NOMO-1 treated with DMSO at 0.1 percent for 48 hours (cell line): ENCODE measurements at regions not wholly inside any gene's neighbourhood (a gene's known extent, or its start where the extent isn't known, plus 50 kb on each side); places are given as distances from the start of the nearest gene placed in this dataset.

Source experiments
- DNase-seq: peaks from one replicate; lab custom pipeline; 2025; ENCODE audit not compliant: unreplicated experiment; lab: John Stamatoyannopoulos, UW

DNA sequence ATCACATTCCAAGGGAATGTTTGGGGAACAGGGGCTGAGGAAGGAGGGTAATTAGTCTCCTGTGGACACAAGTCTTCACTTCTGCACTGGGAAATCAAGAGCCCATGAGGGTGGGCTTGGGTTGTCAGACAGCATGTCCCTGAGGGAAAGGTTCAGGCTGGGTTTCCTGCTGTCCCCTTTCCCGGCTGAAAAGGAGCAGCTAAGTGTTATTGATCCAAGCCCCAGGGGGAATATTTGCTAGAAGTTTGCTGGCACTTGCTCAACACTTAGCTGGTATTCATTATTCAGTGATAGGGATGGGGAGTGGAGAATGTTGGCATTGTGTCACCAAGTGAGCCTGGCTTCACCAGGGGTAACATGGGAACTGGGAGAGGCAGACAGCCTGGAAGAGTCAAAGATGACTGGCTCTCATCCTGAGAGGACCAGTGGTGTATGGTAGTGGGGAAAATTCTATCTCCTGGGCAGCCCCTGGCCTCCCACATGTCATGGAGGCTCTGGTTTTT is 344.4 kb upstream of the PODXL start:
- no peak for DNase-seq

- DNase-seq, result no peak
Measured at GRCh38 chr7:131899271-131900030, 343.0 kb upstream of the PODXL start.

DNA sequence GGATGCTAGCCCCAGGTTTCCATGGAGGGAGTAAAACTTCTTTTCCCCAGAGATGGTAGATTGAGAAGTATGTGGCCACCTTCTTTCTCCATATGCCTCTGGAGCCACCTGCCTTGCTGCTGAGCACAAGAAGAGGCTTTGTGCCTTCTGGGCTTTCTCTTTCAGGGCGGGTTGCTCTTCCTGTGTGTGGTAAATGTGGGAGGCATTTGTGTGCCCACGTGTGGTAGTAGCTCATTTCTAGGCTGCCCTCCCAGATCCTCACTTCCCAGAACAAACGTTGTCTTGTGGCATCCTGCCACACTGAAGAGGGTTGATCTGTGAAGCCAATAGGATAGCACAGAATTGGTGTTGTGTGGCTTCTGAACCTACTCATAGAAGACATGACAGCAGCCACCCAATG is 342.0 kb upstream of the PODXL start:
- no peak for DNase-seq

- no peak for DNase-seq
Measured at GRCh38 chr7:131897790-131898165, 341.4 kb upstream of the PODXL start.

- no peak for DNase-seq
Measured at GRCh38 chr7:131897016-131897789, 340.8 kb upstream of the PODXL start.

DNA sequence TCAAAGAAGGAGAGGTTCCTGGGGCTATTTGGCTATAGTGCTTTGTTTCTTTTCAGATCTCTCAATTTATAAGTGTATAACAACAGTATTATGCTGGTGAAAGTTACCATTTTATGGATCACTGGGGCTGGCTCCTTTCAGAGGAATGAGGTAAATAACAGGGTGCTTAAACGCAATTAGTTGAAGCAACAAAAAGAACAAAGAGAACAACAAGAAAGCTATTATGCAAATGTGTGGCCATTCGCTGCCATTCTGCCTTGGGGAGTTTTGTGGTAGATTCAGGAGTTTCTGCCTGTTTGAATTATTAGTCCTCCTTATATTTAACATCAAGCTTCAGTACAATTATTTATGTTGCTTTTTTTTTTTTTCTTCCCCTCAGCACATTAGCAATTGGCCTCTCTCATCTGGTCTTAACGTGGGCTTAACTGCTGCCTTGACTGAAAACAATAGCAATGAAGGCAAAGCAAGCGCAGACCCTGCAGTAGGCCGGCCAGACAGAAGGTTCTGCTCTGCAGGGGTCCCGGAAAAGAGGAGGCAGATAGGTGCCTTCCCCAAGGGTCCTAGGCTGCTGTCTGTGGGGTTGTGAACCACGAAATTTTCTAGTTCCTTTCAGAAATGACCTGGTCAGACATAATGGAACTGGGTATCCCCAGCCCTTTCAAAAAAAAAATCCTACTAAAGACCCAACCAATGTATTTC is 339.9 kb upstream of the PODXL start:
- no peak for DNase-seq

- DNase-seq, result no peak
Measured at GRCh38 chr7:131895541-131896164, 339.2 kb upstream of the PODXL start.

DNA sequence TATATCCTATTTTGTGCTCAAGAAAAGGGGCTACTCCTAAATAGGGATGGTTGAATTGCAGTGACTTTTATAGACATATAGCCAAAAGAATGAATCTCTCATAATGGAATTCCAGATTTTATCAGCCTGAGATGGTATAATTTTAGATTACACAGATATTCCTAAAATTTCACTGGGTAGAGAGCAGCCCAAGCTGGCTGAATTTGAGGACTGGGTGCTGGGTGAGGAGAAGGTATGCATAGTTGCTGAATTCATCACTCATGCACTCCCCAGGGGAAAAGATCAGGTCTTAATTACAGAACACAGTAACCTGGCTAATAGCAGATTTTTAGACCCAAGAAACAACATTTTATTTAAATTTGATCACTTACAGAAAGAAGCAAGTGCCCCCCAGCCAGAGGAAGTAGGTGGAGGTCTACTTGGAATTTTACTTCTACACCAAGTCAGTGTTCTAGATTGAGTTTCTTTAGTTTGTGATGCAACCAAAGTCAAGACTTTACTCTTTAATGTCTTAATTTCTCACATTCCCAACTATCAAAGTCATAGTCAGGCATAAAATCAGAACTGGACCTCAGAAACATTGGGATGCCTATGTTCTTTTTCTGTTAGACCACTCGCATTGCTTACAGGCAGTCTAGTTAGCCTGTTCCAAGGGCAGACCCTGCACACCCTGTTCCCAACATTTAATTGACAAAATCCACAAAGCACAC is 337.4 kb upstream of the PODXL start:
- no peak for DNase-seq

- DNase-seq, result peak; percentile 22
Measured at GRCh38 chr7:131890176-131890575, 333.7 kb upstream of the PODXL start.

DNA sequence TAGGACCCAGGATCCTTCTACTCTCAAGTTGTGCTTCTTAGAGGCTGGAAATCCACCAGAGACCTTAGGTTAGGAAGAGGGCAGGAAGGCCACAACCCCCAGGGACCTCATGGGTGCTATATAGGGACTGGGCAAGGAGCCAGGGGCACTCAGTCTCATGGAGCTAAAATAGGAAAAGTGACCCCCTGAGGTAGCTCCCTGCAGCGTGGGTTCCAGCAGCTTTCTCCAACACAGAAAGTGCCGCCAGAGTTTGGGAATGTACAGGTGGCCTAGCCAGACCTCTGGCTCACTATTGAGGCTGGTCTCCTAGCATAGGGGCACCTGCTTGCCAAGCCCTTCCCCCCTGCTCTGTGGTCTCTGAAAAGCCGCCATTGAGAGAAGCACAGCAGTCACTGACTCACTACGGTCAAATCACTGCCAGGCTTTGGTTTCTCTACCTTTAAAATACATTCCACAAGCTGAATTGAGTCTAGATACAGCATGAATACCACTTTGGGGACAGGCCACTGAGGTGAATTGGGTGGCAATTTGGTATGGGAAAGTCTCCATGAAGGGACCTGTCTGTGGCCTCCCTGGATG is 333.2 kb upstream of the PODXL start:
- DNase-seq, result no peak

- no peak for DNase-seq
Measured at GRCh38 chr7:131883769-131884168, 327.3 kb upstream of the PODXL start.

DNA sequence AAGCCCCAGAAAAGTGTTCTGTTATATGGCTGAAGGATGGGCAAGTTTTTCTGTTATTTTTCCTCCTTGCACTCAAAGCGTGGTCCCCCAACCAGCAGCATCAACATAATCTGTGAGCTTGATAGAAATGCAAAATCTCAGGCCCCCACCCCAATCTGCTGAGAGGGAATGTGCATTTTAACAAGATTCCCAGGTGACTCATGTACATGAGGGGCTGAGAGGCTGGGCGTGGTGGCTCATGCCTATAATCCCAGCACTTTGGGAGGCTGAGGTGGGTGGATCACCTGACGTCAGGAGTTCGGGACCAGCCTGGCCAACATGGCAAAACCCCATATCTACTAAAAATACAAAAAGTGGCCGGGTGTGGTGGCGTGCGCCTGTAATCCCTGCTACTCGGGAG is 326.8 kb upstream of the PODXL start:
- DNase-seq, result no peak

- no peak for DNase-seq
Measured at GRCh38 chr7:131882321-131882720, 325.9 kb upstream of the PODXL start.

DNA sequence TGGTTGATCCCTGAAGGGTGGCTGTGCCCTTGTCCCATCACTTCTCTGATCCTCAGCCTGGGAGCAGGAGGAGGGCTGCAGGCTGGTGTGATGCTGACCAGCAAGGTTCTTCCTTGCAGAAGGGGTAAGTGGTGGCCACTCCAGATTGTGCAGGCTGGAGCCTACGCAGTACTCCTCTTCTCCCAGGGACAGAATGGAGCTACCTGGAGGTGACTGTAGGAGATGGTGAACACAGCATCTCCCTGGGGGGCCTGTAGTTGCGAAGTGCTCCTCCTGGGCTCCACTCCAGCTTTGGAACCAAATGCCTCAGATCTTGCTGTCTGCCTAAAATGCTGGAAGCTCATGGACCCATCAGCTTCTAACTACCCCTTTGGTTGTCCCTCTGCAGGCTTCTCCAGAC is 323.6 kb upstream of the PODXL start:
- no peak for DNase-seq

DNA sequence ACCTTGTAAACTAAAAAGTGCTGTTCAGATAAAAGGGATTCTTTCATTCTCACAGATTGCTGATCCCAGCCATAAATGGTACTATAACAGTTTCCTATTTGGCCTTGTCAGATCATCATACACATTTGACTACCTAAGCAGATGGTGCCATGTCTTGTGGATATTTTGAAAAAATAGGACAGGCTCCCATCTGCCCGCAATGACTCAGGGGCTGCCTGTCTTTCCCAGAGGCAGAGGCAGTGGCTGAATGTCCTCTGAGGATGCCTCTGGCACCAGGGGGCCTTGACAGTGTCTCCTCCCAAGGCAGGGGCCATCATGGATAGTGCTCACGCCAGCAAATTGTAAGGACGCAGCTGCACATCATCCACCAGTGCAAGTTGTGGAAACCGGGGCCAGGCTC is 323.0 kb upstream of the PODXL start:
- no peak for DNase-seq

DNA sequence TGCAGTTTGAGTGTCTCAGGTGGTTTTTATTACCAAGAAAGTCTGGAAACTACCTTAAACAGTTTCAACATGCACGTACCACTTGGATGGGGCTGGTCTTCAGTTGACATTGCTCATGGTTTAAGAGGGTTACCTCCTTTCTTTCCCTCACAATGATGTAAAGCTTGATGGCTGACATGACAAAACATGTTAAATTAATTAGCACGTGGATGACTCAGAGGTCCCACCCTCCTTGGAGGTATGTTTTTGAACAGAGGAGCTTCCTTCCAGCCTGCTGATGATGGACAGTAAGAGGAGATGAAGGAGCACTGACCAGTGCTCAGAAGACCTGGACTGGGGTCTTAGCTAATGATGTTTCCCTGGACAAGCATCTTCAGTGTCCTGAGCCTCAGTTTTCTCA is 322.3 kb upstream of the PODXL start:
- DNase-seq, result no peak

DNA sequence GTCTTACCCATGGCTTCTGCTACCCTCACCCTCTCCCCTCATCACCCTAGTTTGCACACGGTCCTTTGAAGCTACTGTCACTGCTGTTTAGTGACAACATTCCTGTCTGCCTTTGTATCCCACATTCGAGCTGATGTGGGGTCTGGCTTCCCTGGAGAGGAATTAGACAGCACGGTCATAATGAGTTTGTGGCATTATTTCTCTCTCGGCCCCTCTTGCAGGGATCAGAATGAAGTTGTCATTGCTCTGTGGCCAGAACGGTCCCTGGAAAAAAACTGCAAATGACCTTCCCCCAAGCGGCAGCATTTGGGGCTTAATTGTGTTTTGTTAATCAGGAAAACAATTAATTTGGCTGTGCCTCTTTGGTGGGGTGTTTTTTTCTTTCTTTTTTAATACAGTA is 317.2 kb upstream of the PODXL start:
- no peak for DNase-seq

DNA sequence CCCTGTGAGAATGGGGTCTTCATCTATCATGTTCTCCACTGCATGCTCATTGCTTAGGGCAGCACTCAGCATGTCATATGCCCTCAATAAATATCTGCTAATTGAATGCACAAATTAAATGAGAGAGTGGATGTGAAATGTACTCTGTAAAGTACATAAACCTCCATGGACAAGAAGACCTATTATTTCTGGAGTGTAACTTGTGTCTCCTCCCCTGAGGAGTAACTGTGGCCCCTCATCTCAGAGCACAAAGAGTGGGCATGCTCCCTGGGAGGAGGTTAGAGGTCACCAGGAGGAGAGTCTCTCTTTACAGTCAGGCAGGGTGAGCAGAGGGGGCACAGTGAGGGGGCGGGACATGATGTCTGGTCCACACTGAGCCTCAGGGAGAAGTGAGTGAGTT is 313.6 kb upstream of the PODXL start:
- no peak for DNase-seq

GRCh38 chr7:131869169-131869844 is 312.9 kb upstream of the PODXL start:
- no peak for DNase-seq

DNA sequence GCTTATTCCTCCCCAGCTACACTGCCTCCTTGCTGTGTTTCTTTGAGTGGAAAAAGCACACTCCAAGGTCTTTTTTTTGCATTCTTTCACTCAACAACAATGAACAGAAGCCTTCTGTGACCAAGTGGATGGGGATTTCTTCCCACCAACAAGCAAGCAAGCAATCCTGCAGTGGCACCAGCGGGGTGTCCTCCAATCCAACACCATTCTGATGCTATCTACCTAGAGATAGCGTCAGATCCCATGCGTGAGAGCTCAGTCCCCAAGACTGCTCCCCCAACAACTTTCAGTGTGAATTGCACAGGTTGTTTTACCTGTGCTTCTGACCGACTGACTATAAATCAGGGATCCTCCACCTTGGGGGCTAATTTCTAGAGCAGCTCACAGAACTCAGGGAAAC is 311.0 kb upstream of the PODXL start:
- no peak for DNase-seq
